ENCODE measurements at regions not wholly inside any gene's neighbourhood (a gene's known extent, or its start where the extent isn't known, plus 50 kb on each side); places are given as distances from the start of the nearest gene placed in this dataset.
"Not testable (repeated sequence)": the region's sequence is repeated elsewhere in the genome, so short reads cannot be mapped to it uniquely, and the experiment has no call there.

GRCh38 chr14:105952222-105952621 is 425.8 kb downstream of the TMEM121 start:
- no peak overlapping the region for H3K4me3 ChIP-seq (ENCODE audit: low read length)
- H3K36me3 ChIP-seq (ENCODE audit: control insufficient read depth, insufficient read depth, low read length): no peaks in the 10 kb centered on the region
- H3K4me3 Mint-ChIP-seq: no peak overlapping the region
- no peaks in the 10 kb centered on the region for H3K27me3 ChIP-seq (ENCODE audit: control insufficient read depth, insufficient read depth, low read length)
- H3K9me3 ChIP-seq (ENCODE audit: control insufficient read depth, insufficient read depth, low read length): no peaks in the 10 kb centered on the region
- TF ChIP-seq CTCF (IDR thresholded peaks at IDR 0.05): no peak
- H3K27ac ChIP-seq (ENCODE audit: low read length): no peak overlapping the region
- H3K9me3 Mint-ChIP-seq: no peaks in the 10 kb centered on the region
- DNase-seq: no peak
- H3K4me1 Mint-ChIP-seq: peaks cover 0 to 4% of the 10 kb centered on the region in 2 donors
- no peaks in the 10 kb centered on the region for H3K36me3 Mint-ChIP-seq
- ATAC-seq: no peak
- no peak overlapping the region for H3K27ac Mint-ChIP-seq
- H3K27me3 Mint-ChIP-seq (ENCODE audit: low read depth in 2 of 2): peaks cover 16 to 25% of the 10 kb centered on the region in 2 donors
- WGBS (ENCODE audit: insufficient coverage): 100% methylated on average over 4 of the region's 5 CpGs
- no peaks in the 10 kb centered on the region for H3K4me1 ChIP-seq (ENCODE audit: control insufficient read depth, insufficient read depth, low read length)
- intact Hi-C loops (cut with micrococcal nuclease): no loop called here

- ATAC-seq: no peak
- Mint-ChIP-seq H3K27ac (no peak overlapping the region), H3K36me3 (no peaks in the 10 kb centered on the region), H3K9me3 (no peaks in the 10 kb centered on the region), H3K27me3 (ENCODE audit: low read depth in 2 of 2) (peaks cover 18 to 30% of the 10 kb centered on the region in 2 donors), H3K4me3 (no peak overlapping the region), H3K4me1 (peaks cover 0 to 4% of the 10 kb centered on the region in 2 donors)
- no peaks in the 10 kb centered on the region for H3K9me3 ChIP-seq (ENCODE audit: control insufficient read depth, insufficient read depth, low read length)
- intact Hi-C loops (cut with micrococcal nuclease): no loop called here
- no peak for DNase-seq
- no peaks in the 10 kb centered on the region for H3K27me3 ChIP-seq (ENCODE audit: control insufficient read depth, insufficient read depth, low read length)
- no peak overlapping the region for H3K27ac ChIP-seq (ENCODE audit: low read length)
- no peak for TF ChIP-seq CTCF (IDR thresholded peaks at IDR 0.05)
- H3K36me3 ChIP-seq (ENCODE audit: control insufficient read depth, insufficient read depth, low read length): no peaks in the 10 kb centered on the region
- WGBS (ENCODE audit: insufficient coverage): no CpG with 5 or more reads among the region's 1 CpG
- no peaks in the 10 kb centered on the region for H3K4me1 ChIP-seq (ENCODE audit: control insufficient read depth, insufficient read depth, low read length)
- no peak overlapping the region for H3K4me3 ChIP-seq (ENCODE audit: low read length)
These were observed 426.4 kb downstream of the TMEM121 start for GRCh38 chr14:105952826-105953225.

- H3K27ac Mint-ChIP-seq; intact Hi-C loops (cut with micrococcal nuclease); H3K36me3 Mint-ChIP-seq; H3K27me3 ChIP-seq (ENCODE audit: control insufficient read depth, insufficient read depth, low read length); DNase-seq; H3K4me1 ChIP-seq (ENCODE audit: control insufficient read depth, insufficient read depth, low read length); H3K9me3 ChIP-seq (ENCODE audit: control insufficient read depth, insufficient read depth, low read length); H3K36me3 ChIP-seq (ENCODE audit: control insufficient read depth, insufficient read depth, low read length); H3K9me3 Mint-ChIP-seq; H3K4me1 Mint-ChIP-seq; ATAC-seq; H3K4me3 ChIP-seq (ENCODE audit: low read length); H3K27ac ChIP-seq (ENCODE audit: low read length); H3K4me3 Mint-ChIP-seq: not testable (repeated sequence)
- peaks cover 39 to 41% of the 10 kb centered on the region in 2 donors for H3K27me3 Mint-ChIP-seq (ENCODE audit: low read depth in 2 of 2)
- 87% methylated on average over 6 of the region's 6 CpGs for WGBS (ENCODE audit: insufficient coverage)
These were observed 435.2 kb downstream of the TMEM121 start for GRCh38 chr14:105961625-105962024.

- intact Hi-C loops (cut with micrococcal nuclease): no loop called here
- no peak for TF ChIP-seq CTCF (IDR thresholded peaks at IDR 0.05)
- Mint-ChIP-seq H3K4me3 (no peak overlapping the region), H3K36me3 (no peaks in the 10 kb centered on the region), H3K27ac (no peak overlapping the region), H3K4me1 (no peaks in the 10 kb centered on the region), H3K9me3 (peaks cover 3 to 4% of the 10 kb centered on the region in 2 donors), H3K27me3 (ENCODE audit: low read depth in 2 of 2) (peaks cover 40 to 43% of the 10 kb centered on the region in 2 donors)
- H3K27me3 ChIP-seq (ENCODE audit: control insufficient read depth, insufficient read depth, low read length): peaks cover 2% of the 10 kb centered on the region
- H3K27ac ChIP-seq (ENCODE audit: low read length): no peak overlapping the region
- no peaks in the 10 kb centered on the region for H3K4me1 ChIP-seq (ENCODE audit: control insufficient read depth, insufficient read depth, low read length)
- WGBS (ENCODE audit: insufficient coverage): 59% methylated on average over 2 of the region's 3 CpGs
- peaks cover 6% of the 10 kb centered on the region for H3K9me3 ChIP-seq (ENCODE audit: control insufficient read depth, insufficient read depth, low read length)
- DNase-seq (no peak), ATAC-seq (no peak)
- H3K4me3 ChIP-seq (ENCODE audit: low read length): no peak overlapping the region
- H3K36me3 ChIP-seq (ENCODE audit: control insufficient read depth, insufficient read depth, low read length): no peaks in the 10 kb centered on the region
These were observed 436.1 kb downstream of the TMEM121 start for GRCh38 chr14:105962532-105962931.

Data from natural killer cell (primary cell).